Lower lobe of right lung (tissue), 2 donors: ENCODE measurements at regions not wholly inside any gene's neighbourhood (a gene's known extent, or its start where the extent isn't known, plus 50 kb on each side); places are given as distances from the start of the nearest gene placed in this dataset.
"Not testable (repeated sequence)": the region's sequence is repeated elsewhere in the genome, so short reads cannot be mapped to it uniquely, and the experiment has no call there.

ENCODE experiments used
- ATAC-seq, 2 donors: fragments of 200-7000 bp; cut with Tn5 transposase; one replicate each; pipeline ENCODE4 v1.9.1; 2020 to 2022; ENCODE audit warnings: mild to moderate bottlenecking in 2 of 2, moderate library complexity in 2 of 2
- DNase-seq: peaks from one replicate; pipeline ENCODE4 v3.0.0-alpha.2; 2020
- H3K27ac ChIP-seq: fragments of 200-600 bp; one replicate; pipeline ENCODE4 v1.8.0; 2022
- H3K27me3 ChIP-seq: fragments of 200-600 bp; one replicate; pipeline ENCODE4 v1.8.0; 2022; ENCODE audit warnings: low read depth
- H3K36me3 ChIP-seq: fragments of 200-600 bp; one replicate; pipeline ENCODE4 v1.8.0; 2022; ENCODE audit warnings: mild to moderate bottlenecking
- H3K4me1 ChIP-seq: fragments of 200-600 bp; one replicate; pipeline ENCODE4 v1.8.0; 2022
- H3K4me3 ChIP-seq: fragments of 200-600 bp; one replicate; pipeline ENCODE4 v1.8.0; 2022; ENCODE audit warnings: mild to moderate bottlenecking
- H3K9me3 ChIP-seq: fragments of 200-600 bp; one replicate; pipeline ENCODE4 v1.8.0; 2022
- CTCF ChIP-seq: fragments of 200-600 bp; IDR thresholded peaks from one replicate; pipeline ENCODE4 v1.8.0; 2022; ENCODE audit warnings: antibody characterized with exemption, mild to moderate bottlenecking
- intact Hi-C: fragments of 100-400 bp; cut with DNase I; formaldehyde crosslinking; loops from one replicate; pipeline ENCODE4 v1.11.0; 2022
- donor health status: DM: no; HTN: yes; CAD: no; lungs with severe emphysema.

- Histone ChIP-seq H3K27ac (no peak overlapping the region), H3K4me1 (no peaks in the 10 kb centered on the region), H3K27me3 (no peaks in the 10 kb centered on the region), H3K9me3 (peaks cover 11% of the 10 kb centered on the region), H3K4me3 (no peak overlapping the region), H3K36me3 (no peaks in the 10 kb centered on the region)
- no peak for TF ChIP-seq CTCF
- DNase-seq: no peak
- intact Hi-C loops: no loop called here
- ATAC-seq: no peak
These were observed 671.0 kb upstream of the SOX11 start for GRCh38 chr2:5021136-5021535.

- H3K36me3 ChIP-seq: no peaks in the 10 kb centered on the region
- no peaks in the 10 kb centered on the region for H3K27me3 ChIP-seq
- H3K27ac ChIP-seq: no peak overlapping the region
- intact Hi-C loops: no loop called here
- no peaks in the 10 kb centered on the region for H3K4me1 ChIP-seq
- DNase-seq: no peak
- H3K4me3 ChIP-seq: no peak overlapping the region
- TF ChIP-seq CTCF: no peak
- H3K9me3 ChIP-seq: peaks cover 11% of the 10 kb centered on the region
- no peak for ATAC-seq
These were observed 670.1 kb upstream of the SOX11 start for GRCh38 chr2:5022061-5022460.

GRCh38 chr2:5022708-5023635 lies 669.2 kb upstream of the SOX11 start:
- H3K27me3 ChIP-seq, H3K27ac ChIP-seq, H3K4me3 ChIP-seq, intact Hi-C loops, H3K36me3 ChIP-seq, ATAC-seq, DNase-seq, H3K4me1 ChIP-seq: not testable (repeated sequence)
- peaks cover 11% of the 10 kb centered on the region for H3K9me3 ChIP-seq

GRCh38 chr2:5026571-5027234 lies 665.5 kb upstream of the SOX11 start:
- Histone ChIP-seq H3K27ac (no peak overlapping the region), H3K4me1 (no peaks in the 10 kb centered on the region), H3K36me3 (no peaks in the 10 kb centered on the region), H3K4me3 (no peak overlapping the region), H3K27me3 (no peaks in the 10 kb centered on the region), H3K9me3 (peaks cover 7% of the 10 kb centered on the region)
- ATAC-seq: no peak
- intact Hi-C loops: no loop called here
- DNase-seq: no peak
- TF ChIP-seq CTCF: no peak

- intact Hi-C loops: no loop called here
- Histone ChIP-seq H3K9me3 (no peaks in the 10 kb centered on the region), H3K4me1 (no peaks in the 10 kb centered on the region), H3K4me3 (no peak overlapping the region), H3K36me3 (no peaks in the 10 kb centered on the region), H3K27me3 (no peaks in the 10 kb centered on the region), H3K27ac (no peak overlapping the region)
- ATAC-seq (no peak), DNase-seq (no peak)
- TF ChIP-seq CTCF: no peak
These were observed 657.1 kb upstream of the SOX11 start for GRCh38 chr2:5035057-5035488.

- Histone ChIP-seq H3K4me3 (no peak overlapping the region), H3K27me3 (no peaks in the 10 kb centered on the region), H3K4me1 (no peaks in the 10 kb centered on the region), H3K36me3 (no peaks in the 10 kb centered on the region), H3K9me3 (no peaks in the 10 kb centered on the region), H3K27ac (no peak overlapping the region)
- DNase-seq (no peak), ATAC-seq (no peak)
- TF ChIP-seq CTCF: no peak
- intact Hi-C loops: no loop called here
These were observed 655.9 kb upstream of the SOX11 start for GRCh38 chr2:5036256-5036655.
